Activated naive CD8-positive, alpha-beta T cell (primary cell): ENCODE measurements at regions not wholly inside any gene's neighbourhood (a gene's known extent, or its start where the extent isn't known, plus 50 kb on each side); places are given as distances from the start of the nearest gene placed in this dataset.

Experiments used
- H3K27ac Mint-ChIP-seq: one replicate; pipeline ENCODE4 v1.8.0; 2021; ENCODE audit warnings: mixed read lengths
- H3K27me3 Mint-ChIP-seq: one replicate; pipeline ENCODE4 v1.8.0; 2021; ENCODE audit warnings: mixed read lengths
- H3K36me3 Mint-ChIP-seq: one replicate; pipeline ENCODE4 v1.8.0; 2021; ENCODE audit warnings: mixed read lengths
- H3K4me1 Mint-ChIP-seq: one replicate; pipeline ENCODE4 v1.8.0; 2021; ENCODE audit warnings: low read depth, mixed read lengths
- H3K4me3 Mint-ChIP-seq: one replicate; pipeline ENCODE4 v1.8.0; 2021; ENCODE audit warnings: mild to moderate bottlenecking, mixed read lengths
- H3K9me3 Mint-ChIP-seq: one replicate; pipeline ENCODE4 v1.8.0; 2021; ENCODE audit warnings: low read depth, mixed read lengths

DNA sequence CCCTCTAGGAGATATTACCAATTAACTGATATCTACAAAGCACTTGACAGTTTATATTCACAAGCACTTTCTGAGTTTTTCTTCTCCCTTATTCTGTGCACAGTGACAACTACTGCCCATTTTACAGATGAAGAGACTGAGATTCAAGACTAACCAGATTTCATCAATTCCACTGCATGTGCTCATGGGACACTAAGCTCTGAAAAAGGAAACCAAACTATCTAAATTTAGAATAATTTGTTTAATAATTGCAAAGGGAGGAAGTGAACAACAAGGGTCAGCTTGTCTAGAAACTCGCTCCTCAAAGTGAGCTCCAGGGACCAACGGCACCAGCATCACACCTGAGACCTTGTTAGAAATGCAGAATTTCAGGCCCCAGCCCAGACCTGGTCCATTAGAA, 50.8 kb upstream of the MYLIP start:
- no peak overlapping the region for H3K4me3 Mint-ChIP-seq
- H3K9me3 Mint-ChIP-seq = no peaks in the 10 kb centered on the region
- no peaks in the 10 kb centered on the region for H3K4me1 Mint-ChIP-seq
- no peaks in the 10 kb centered on the region for H3K27me3 Mint-ChIP-seq
- no peak overlapping the region for H3K27ac Mint-ChIP-seq
- H3K36me3 Mint-ChIP-seq = no peaks in the 10 kb centered on the region

DNA sequence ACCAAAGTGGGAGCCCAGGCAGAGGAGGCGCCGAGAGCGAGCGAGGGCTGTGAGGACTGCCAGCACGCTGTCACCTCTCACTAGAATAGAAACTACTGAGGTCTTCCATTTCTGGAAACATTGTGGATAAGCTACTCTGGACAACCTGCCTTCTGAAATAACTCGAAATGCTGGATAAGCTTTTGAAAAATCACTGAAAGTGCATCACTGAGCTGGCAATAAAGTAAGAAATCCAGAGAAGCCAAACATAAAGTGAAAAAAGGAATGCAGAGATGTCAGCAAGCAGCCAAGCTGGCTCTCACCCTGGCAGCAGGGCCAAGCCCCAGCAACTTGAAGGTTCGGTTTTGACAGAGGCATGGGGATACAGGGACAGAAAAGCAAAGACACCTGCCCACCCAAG, 59.2 kb upstream of the MYLIP start:
- H3K27me3 Mint-ChIP-seq = no peaks in the 10 kb centered on the region
- H3K36me3 Mint-ChIP-seq = no peaks in the 10 kb centered on the region

DNA sequence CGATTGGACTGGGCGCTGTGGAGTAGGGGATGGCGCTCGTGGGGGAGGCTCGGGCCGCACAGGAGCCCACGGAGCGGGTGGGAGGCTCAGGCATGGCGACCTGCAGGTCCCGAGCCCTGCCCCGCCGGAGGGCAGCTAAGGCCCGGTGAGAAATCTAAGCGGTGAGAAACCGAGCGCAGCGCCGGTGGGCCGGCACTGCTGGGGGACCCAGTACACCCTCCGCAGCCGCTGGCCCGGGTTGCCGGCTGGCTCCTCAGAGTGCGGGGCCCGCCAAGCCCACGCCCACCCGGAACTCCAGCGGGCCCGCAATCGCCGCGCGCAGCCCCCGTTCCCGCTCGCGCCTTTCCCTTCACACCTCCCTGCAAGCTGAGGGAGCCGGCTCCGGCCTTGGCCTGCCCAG, 59.7 kb upstream of the MYLIP start:
- H3K4me1 Mint-ChIP-seq = no peaks in the 10 kb centered on the region
- H3K4me3 Mint-ChIP-seq = no peak overlapping the region
- H3K27me3 Mint-ChIP-seq = no peaks in the 10 kb centered on the region
- no peak overlapping the region for H3K27ac Mint-ChIP-seq
- no peaks in the 10 kb centered on the region for H3K9me3 Mint-ChIP-seq
- no peaks in the 10 kb centered on the region for H3K36me3 Mint-ChIP-seq

More for the DNA sequence above, 59.2 kb upstream of the MYLIP start:
- H3K27ac Mint-ChIP-seq = no peak overlapping the region
- H3K4me3 Mint-ChIP-seq = no peak overlapping the region
- no peaks in the 10 kb centered on the region for H3K4me1 Mint-ChIP-seq
- H3K9me3 Mint-ChIP-seq = no peaks in the 10 kb centered on the region

DNA sequence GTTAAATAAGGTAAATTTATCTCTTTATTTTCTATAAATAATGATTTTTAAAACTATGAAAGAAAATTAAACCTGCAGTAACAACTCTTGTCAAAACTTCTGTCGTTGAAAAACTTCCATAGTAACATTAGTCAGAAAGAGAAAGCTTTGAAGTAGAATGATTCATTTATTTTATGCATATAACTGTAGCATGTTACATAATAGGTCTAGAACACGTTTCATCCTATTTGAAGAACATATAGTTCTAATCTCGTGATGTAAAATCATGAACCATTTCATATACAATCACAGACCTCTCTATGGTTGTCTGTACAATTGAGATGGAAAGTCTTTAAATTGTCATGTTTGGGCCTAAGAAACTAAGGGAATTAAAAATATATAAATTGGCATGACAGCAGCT, 61.3 kb upstream of the MYLIP start:
- Mint-ChIP-seq H3K36me3 (no peaks in the 10 kb centered on the region), H3K9me3 (no peaks in the 10 kb centered on the region), H3K27ac (no peak overlapping the region), H3K27me3 (no peaks in the 10 kb centered on the region), H3K4me1 (no peaks in the 10 kb centered on the region), H3K4me3 (no peak overlapping the region)

DNA sequence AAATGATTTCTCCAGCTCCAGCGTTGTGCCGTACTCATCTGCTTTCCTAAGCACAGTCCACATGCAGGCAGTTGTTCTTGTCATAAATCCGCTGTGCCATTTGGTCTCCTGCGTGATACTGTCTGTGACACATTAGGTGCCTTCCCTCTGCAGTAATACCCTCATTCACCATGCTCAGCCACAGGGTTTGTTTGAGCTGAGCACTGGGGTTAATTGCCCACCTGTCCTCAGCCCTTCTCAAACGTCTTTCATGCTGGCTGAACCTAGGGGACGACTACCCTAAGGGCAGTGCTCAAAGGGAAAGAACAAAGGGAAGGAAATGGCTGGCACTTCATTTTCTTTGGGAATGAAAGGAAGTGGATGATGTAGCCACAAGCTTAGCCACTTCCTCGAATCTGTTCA, 64.2 kb upstream of the MYLIP start:
- no peak overlapping the region for H3K27ac Mint-ChIP-seq
- H3K36me3 Mint-ChIP-seq = no peaks in the 10 kb centered on the region
- no peaks in the 10 kb centered on the region for H3K9me3 Mint-ChIP-seq
- no peak overlapping the region for H3K4me3 Mint-ChIP-seq
- H3K27me3 Mint-ChIP-seq = no peaks in the 10 kb centered on the region
- H3K4me1 Mint-ChIP-seq = no peaks in the 10 kb centered on the region

DNA sequence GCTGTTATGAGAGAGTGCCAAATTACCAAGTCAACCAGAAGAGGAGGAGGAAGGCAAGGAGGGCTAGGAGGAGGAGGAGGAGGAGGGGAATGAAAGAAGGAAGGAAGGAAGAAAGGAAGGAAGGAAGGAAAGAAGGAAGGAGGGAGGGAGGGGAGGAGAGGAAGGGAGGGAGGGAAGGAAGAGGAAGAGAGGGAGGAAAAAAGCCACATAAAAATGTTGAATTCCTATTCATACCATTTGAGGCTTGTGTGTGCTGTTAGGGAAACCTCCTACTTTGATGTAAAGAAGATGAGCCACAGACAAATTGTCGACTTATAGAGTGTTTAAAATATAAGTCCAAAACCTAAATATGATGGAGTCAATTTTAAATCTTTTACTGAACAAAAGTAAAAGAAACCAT, 65.3 kb upstream of the MYLIP start:
- H3K27me3 Mint-ChIP-seq = no peaks in the 10 kb centered on the region
- H3K9me3 Mint-ChIP-seq = no peaks in the 10 kb centered on the region
- H3K36me3 Mint-ChIP-seq = no peaks in the 10 kb centered on the region
- no peak overlapping the region for H3K27ac Mint-ChIP-seq
- H3K4me1 Mint-ChIP-seq = no peaks in the 10 kb centered on the region
- no peak overlapping the region for H3K4me3 Mint-ChIP-seq

DNA sequence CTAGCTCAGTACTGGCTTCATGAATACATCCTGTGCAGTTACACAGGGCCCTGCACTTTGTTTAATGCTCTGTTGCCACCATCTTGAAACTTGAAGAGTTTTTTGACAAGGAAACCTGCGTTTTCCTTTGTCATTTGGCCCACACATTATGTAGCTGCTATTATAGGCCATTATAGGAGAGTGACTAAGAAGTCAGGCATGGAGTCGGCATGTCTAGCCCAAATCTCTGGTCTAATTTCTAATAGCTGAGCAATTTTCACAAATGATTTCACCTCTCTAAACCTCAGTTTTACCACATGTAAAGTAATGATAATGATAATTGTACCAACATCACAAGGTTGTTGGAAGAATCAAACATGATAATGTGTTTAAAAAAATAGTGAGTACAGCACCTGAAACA, 67.1 kb upstream of the MYLIP start:
- H3K4me1 Mint-ChIP-seq = no peaks in the 10 kb centered on the region
- H3K27ac Mint-ChIP-seq = no peak overlapping the region
- H3K9me3 Mint-ChIP-seq = no peaks in the 10 kb centered on the region
- H3K27me3 Mint-ChIP-seq = no peaks in the 10 kb centered on the region
- H3K36me3 Mint-ChIP-seq = no peaks in the 10 kb centered on the region
- H3K4me3 Mint-ChIP-seq = no peak overlapping the region

DNA sequence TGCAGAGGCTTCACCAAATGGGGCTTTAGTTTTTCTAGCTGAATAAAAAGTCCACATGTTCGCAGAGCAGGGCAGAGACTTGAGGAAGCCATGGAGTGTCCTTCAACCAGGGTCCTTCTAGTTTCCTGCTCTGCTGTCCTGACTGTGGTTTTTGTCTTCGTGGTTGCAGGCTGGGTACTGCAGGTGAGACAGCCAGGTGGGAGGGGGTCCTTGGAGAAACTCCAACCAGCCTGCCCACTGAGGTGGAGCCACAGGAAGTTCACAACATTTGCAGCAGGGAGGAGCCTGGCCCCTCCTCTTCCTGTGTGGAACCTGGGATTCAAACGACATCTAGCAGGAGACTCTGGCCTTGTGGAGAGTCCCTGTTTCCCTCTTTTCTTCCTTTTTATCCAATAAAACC, 68.8 kb upstream of the MYLIP start:
- H3K4me3 Mint-ChIP-seq = no peak overlapping the region
- no peaks in the 10 kb centered on the region for H3K36me3 Mint-ChIP-seq
- H3K9me3 Mint-ChIP-seq = no peaks in the 10 kb centered on the region
- no peak overlapping the region for H3K27ac Mint-ChIP-seq
- H3K27me3 Mint-ChIP-seq = no peaks in the 10 kb centered on the region
- no peaks in the 10 kb centered on the region for H3K4me1 Mint-ChIP-seq

DNA sequence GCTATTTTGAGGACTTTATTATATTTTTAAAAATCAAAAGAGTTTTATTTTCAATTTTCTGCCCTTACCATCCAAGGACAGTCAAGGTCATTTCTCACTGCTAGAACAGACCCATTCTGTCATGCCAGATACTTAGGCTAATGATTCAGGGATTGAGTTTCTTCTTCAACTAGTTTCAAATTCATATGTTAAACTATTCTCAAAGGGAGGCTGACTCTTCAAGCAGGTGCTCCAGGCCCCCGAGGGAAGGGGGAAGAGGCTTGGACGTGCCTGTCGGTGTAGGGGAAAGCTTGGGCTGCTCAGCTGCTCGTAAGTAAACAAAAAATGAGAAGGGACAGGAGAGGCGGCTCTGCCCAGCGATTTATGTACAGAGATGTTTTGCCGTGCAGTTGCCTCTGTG, 69.4 kb upstream of the MYLIP start:
- Mint-ChIP-seq H3K4me3 (no peak overlapping the region), H3K36me3 (no peaks in the 10 kb centered on the region), H3K4me1 (no peaks in the 10 kb centered on the region), H3K9me3 (no peaks in the 10 kb centered on the region), H3K27me3 (no peaks in the 10 kb centered on the region), H3K27ac (no peak overlapping the region)

DNA sequence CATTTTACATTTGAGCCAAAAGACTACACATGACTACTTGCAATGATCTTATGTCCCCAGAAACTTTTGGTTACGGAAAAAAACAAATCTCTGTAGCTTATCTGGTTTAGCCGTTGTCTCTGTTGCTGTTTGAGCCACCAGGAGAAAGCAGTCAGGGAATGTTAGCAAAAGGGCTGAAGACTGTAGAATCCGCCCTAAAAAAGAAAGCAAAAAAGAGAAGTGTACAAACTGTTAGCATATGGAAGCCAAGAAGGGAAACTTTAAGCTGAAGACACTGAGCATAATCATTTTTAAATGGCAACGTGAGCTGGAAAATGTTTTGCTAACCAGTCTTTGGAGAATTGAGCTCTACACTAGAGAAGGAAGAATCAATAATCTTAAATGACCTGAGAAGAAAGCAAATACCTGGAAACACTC, 69.9 kb upstream of the MYLIP start:
- no peaks in the 10 kb centered on the region for H3K4me1 Mint-ChIP-seq
- no peak overlapping the region for H3K4me3 Mint-ChIP-seq
- H3K27ac Mint-ChIP-seq = no peak overlapping the region
- no peaks in the 10 kb centered on the region for H3K36me3 Mint-ChIP-seq
- H3K9me3 Mint-ChIP-seq = no peaks in the 10 kb centered on the region
- no peaks in the 10 kb centered on the region for H3K27me3 Mint-ChIP-seq

DNA sequence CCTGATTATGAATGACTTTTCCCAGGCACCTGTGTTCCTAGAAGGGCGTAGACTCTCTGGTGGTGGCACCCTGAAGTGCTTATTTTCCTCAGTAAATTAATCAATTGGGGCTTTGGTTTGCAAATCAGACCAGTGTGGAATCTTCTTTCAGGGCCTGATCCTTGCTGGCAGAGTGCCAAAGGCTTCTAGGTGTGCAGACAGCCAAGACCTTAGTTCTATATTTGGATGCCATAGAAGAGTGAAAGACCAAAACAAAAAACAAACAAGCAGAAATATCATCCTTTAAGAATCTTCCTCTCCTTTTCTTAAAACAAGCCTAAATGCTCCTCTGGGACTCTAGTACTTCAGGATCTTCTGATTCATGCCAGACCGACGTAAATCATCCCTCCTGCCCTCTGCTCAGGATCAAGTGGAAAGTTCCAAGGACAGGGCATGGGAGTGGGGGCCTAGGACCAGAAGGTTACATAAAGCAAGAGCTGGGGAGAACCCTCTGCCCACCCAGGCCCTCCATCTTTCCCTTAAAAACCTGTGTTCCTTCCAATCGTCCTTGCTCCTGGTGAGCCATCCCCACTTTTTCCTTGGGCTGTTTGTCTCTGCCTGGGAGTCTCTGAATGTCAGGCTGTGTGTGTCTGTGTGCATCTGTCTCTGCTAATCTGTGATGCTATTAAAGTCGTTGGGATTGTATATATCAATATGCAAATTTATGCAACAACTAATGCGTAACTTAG, 70.5 kb upstream of the MYLIP start:
- no peak overlapping the region for H3K4me3 Mint-ChIP-seq
- H3K27me3 Mint-ChIP-seq = no peaks in the 10 kb centered on the region
- no peaks in the 10 kb centered on the region for H3K36me3 Mint-ChIP-seq
- H3K4me1 Mint-ChIP-seq = no peaks in the 10 kb centered on the region
- H3K27ac Mint-ChIP-seq = no peak overlapping the region
- H3K9me3 Mint-ChIP-seq = no peaks in the 10 kb centered on the region

DNA sequence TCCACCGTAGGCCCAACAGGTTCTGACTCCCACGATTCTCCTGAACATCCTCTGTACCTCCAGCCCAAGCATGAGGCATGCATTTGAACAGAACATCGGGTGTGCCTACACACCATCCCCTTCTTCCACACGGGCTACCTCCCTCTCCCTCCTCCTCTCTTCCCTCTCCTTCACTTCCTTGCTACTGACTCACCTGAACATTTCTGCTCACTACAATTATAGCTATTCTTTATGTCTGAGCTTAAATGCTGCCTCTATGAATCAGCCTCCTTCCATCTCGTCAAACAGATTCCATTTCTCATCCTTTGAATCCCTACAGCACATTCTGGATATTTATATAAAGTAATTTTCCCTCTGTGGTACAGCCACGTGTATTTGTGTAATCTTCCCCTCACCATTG, 71.4 kb upstream of the MYLIP start:
- H3K36me3 Mint-ChIP-seq = no peaks in the 10 kb centered on the region
- no peak overlapping the region for H3K4me3 Mint-ChIP-seq
- H3K27ac Mint-ChIP-seq = no peak overlapping the region
- H3K4me1 Mint-ChIP-seq = no peaks in the 10 kb centered on the region
- H3K27me3 Mint-ChIP-seq = no peaks in the 10 kb centered on the region
- no peaks in the 10 kb centered on the region for H3K9me3 Mint-ChIP-seq

DNA sequence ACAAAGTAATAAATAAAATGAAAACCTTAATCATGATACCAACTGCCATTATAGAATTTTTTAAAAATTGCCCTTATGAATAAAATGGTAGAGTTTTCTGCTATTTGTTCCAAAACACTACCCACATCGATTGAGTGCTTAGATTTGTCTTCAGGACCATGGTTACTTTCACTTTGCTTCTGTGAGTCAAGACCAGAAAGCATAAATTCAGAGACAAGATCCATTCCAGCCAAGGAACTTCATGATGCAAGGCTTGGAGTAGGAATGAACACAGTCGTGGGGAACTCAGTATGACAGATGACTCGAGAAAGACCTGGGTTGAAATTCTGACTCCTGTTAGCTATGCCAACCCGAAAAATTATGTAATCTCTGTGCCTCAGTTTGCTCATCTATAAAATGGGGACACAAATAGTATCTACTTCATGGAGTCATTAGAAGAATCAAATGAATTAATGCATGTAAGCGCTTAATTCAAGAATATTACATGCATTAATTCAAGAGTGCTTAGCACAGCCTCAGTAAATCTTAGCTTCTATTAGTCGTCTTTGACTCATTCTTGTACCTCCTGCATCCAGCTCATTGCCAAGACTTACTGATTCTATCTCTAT, 72.5 kb upstream of the MYLIP start:
- H3K4me3 Mint-ChIP-seq = no peak overlapping the region
- no peaks in the 10 kb centered on the region for H3K36me3 Mint-ChIP-seq
- no peaks in the 10 kb centered on the region for H3K27me3 Mint-ChIP-seq
- no peak overlapping the region for H3K27ac Mint-ChIP-seq
- H3K9me3 Mint-ChIP-seq = no peaks in the 10 kb centered on the region
- H3K4me1 Mint-ChIP-seq = no peaks in the 10 kb centered on the region

DNA sequence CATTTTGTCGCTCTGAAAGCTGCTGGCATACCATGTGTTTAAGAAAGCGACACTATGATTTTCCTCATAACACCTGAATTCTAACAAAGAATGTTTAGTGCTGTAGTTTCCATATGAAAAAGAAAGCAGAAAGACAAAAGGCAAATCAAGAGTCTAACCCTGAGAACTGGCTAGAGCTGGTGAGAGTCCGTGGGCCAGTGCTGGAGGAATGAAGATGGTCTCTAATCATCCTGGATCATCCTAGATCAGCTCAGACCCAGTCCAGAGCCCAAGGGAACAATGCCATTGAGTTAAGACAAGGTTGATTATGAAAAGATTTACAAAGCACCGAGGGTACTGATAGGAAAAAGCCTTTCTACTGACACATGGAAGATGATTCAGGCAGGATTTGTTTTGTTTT, 73.0 kb upstream of the MYLIP start:
- no peak overlapping the region for H3K27ac Mint-ChIP-seq

DNA sequence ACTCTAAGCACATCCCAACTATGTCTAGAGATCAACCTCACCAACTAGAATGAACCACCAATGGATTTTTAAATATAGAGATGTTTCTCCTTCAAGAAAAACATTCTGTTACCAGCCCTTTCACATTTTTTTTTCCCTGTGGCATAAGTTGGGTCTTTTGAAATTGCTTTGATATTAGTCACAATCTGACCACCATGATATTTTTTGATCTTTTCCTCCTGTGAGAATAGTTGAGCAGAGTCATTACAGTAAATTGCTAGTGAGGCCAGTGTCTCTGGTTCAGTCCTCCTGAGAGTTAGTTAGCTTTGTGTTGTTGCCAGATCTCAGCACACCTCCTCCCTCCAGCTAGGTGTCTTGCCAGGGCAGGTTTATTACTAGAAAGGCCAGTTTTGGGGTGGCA, 79.7 kb upstream of the MYLIP start:
- Mint-ChIP-seq H3K36me3 (no peaks in the 10 kb centered on the region), H3K27me3 (no peaks in the 10 kb centered on the region), H3K4me1 (no peaks in the 10 kb centered on the region), H3K9me3 (no peaks in the 10 kb centered on the region), H3K27ac (no peak overlapping the region), H3K4me3 (no peak overlapping the region)

More for the DNA sequence above, 73.0 kb upstream of the MYLIP start:
- Mint-ChIP-seq H3K4me1 (no peaks in the 10 kb centered on the region), H3K4me3 (no peak overlapping the region), H3K9me3 (no peaks in the 10 kb centered on the region), H3K36me3 (no peaks in the 10 kb centered on the region), H3K27me3 (no peaks in the 10 kb centered on the region)

DNA sequence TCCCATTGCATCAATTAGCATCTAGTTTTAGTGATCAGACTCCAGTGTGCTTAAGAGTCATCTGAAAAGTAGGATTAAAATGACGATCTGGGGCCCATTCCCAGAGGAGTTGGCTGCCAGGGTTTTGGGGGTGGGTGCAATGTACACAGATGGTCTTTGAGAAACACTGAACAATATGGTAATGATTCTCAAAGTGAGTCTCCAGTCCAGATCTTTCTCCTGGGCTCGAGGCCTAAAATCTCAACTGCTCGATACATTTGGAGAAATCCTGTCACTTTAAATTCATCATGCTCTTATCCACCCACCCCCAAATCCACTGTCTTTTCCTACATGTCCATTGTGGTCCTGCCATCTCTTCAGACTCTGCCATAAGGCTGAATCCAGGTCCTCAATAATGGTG, 80.7 kb upstream of the MYLIP start:
- Mint-ChIP-seq H3K27ac (no peak overlapping the region), H3K4me1 (no peaks in the 10 kb centered on the region), H3K4me3 (no peak overlapping the region), H3K27me3 (no peaks in the 10 kb centered on the region), H3K36me3 (no peaks in the 10 kb centered on the region), H3K9me3 (no peaks in the 10 kb centered on the region)
